GM23338 (cell line): ENCODE measurements at regions not wholly inside any gene's neighbourhood (a gene's known extent, or its start where the extent isn't known, plus 50 kb on each side); places are given as distances from the start of the nearest gene placed in this dataset.

Source experiments
- ATAC-seq: fragments of 200-7000 bp; cut with Tn5 transposase; 3 replicates; pipeline ENCODE4 v1.9.1; 2020
- DNase-seq: peaks from one replicate; pipeline ENCODE4 v3.0.0-alpha.2; 2015; ENCODE audit warnings: low spot score
- H2AFZ ChIP-seq: fragments of 200-600 bp; sonication (generic); 2 replicates; pipeline ENCODE4 v1.8.0; 2016; ENCODE audit warnings: antibody characterized with exemption, mild to moderate bottlenecking, moderate library complexity
- H3F3A ChIP-seq: fragments of 200-600 bp; sonication (generic); replicated peaks from 2 replicates; pipeline ENCODE4 v1.8.0; 2017; ENCODE audit warnings: antibody characterized with exemption, mixed run types, low read depth
- H3K27ac ChIP-seq: fragments of 200-600 bp; sonication (generic); 2 replicates; pipeline ENCODE4 v1.6.1; 2016; ENCODE audit warnings: low read depth
- H3K27me3 ChIP-seq: fragments of 200-600 bp; sonication (generic); 2 replicates; pipeline ENCODE4 v1.8.0; 2016; ENCODE audit warnings: mild to moderate bottlenecking, mixed run types, moderate library complexity; ENCODE audit not compliant: insufficient read depth
- H3K36me3 ChIP-seq: fragments of 200-600 bp; sonication (generic); 2 replicates; pipeline ENCODE4 v1.8.0; 2016; ENCODE audit warnings: mild to moderate bottlenecking; ENCODE audit not compliant: insufficient read depth
- H3K4me1 ChIP-seq: fragments of 200-600 bp; sonication (generic); 2 replicates; pipeline ENCODE4 v1.8.0; 2016; ENCODE audit warnings: mild to moderate bottlenecking, moderate library complexity; ENCODE audit not compliant: insufficient read depth
- H3K4me2 ChIP-seq: fragments of 200-600 bp; sonication (generic); 2 replicates; pipeline ENCODE4 v1.7.1; 2017; ENCODE audit warnings: mixed run types
- H3K4me3 ChIP-seq: fragments of 200-600 bp; sonication (generic); 2 replicates; pipeline ENCODE4 v1.6.1; 2016; ENCODE audit warnings: mixed run types
- H3K79me2 ChIP-seq: fragments of 200-600 bp; sonication (generic); replicated peaks from 2 replicates; pipeline ENCODE4 v1.8.0; 2017; ENCODE audit warnings: mild to moderate bottlenecking; ENCODE audit not compliant: insufficient read depth
- H3K9me2 ChIP-seq: fragments of 200-600 bp; sonication (generic); 2 replicates; pipeline ENCODE4 v1.8.0; 2017; ENCODE audit not compliant: insufficient read depth
- H4K20me1 ChIP-seq: fragments of 200-600 bp; sonication (generic); replicated peaks from 2 replicates; pipeline ENCODE4 v1.8.0; 2017; ENCODE audit warnings: mild to moderate bottlenecking; ENCODE audit not compliant: insufficient read depth
- H3K27ac Mint-ChIP-seq: 2 replicates; pipeline ENCODE4 v1.8.0; 2020; ENCODE audit warnings: inconsistent platforms, mild to moderate bottlenecking, moderate library complexity, mixed read lengths
- H3K27me3 Mint-ChIP-seq: 3 replicates; pipeline ENCODE4 v1.8.0; 2022; ENCODE audit warnings: low read depth, mild to moderate bottlenecking, moderate library complexity, mixed read lengths, inconsistent platforms; ENCODE audit not compliant: insufficient read depth, poor library complexity
- H3K36me3 Mint-ChIP-seq: 3 replicates; pipeline ENCODE4 v1.8.0; 2021; ENCODE audit warnings: low read depth, mild to moderate bottlenecking, inconsistent platforms, moderate library complexity, mixed read lengths
- H3K4me1 Mint-ChIP-seq: 3 replicates; pipeline ENCODE4 v1.8.0; 2020; ENCODE audit warnings: mild to moderate bottlenecking, inconsistent platforms, mixed read lengths
- H3K4me3 Mint-ChIP-seq: 3 replicates; pipeline ENCODE4 v1.8.0; 2021; ENCODE audit warnings: moderate library complexity, mild to moderate bottlenecking, inconsistent platforms, mixed read lengths
- H3K9me3 Mint-ChIP-seq: 3 replicates; pipeline ENCODE4 v1.8.0; 2020; ENCODE audit warnings: moderate library complexity, mild to moderate bottlenecking, inconsistent platforms, mixed read lengths
- CREB1 ChIP-seq: fragments of 250-450 bp; sonication (Bioruptor Pico); IDR thresholded peaks from 2 replicates; pipeline ENCODE4 v1.5.0; 2020; ENCODE audit warnings: low read depth, mild to moderate bottlenecking, moderate library complexity
- EZH2 ChIP-seq: fragments of 200-600 bp; sonication (generic); IDR thresholded peaks from one replicate; pipeline ENCODE4 v1.8.0; 2017; ENCODE audit warnings: antibody characterized with exemption, mild to moderate bottlenecking, low read depth; ENCODE audit not compliant: unreplicated experiment
- EZH2phosphoT487 ChIP-seq: fragments of 200-600 bp; sonication (generic); IDR thresholded peaks from one replicate; pipeline ENCODE4 v1.8.1; 2018; ENCODE audit warnings: antibody characterized with exemption; ENCODE audit not compliant: unreplicated experiment
- JUNB ChIP-seq: IDR thresholded peaks from one replicate; pipeline ENCODE4 v1.6.1; 2016; ENCODE audit warnings: antibody characterized with exemption; ENCODE audit not compliant: unreplicated experiment
- NANOG ChIP-seq: IDR thresholded peaks from 2 replicates; pipeline ENCODE4 v1.6.1; 2016; ENCODE audit warnings: antibody characterized with exemption, borderline replicate concordance
- POLR2AphosphoS5 ChIP-seq: IDR thresholded peaks from 2 replicates; pipeline ENCODE4 v1.6.1; 2016; ENCODE audit warnings: antibody characterized with exemption, low read depth
- STAT1 ChIP-seq: IDR thresholded peaks from one replicate; pipeline ENCODE4 v1.6.1; 2016; ENCODE audit warnings: antibody characterized with exemption; ENCODE audit not compliant: unreplicated experiment
- ZNF114 ChIP-seq: fragments of 250-450 bp; sonication (Bioruptor Pico); IDR thresholded peaks from 2 replicates; pipeline ENCODE4 v1.5.0; 2020; ENCODE audit warnings: mild to moderate bottlenecking, moderate library complexity
- ZNF331 ChIP-seq: fragments of 250-450 bp; sonication (Bioruptor Pico); IDR thresholded peaks from 2 replicates; pipeline ENCODE4 v1.5.0; 2020; ENCODE audit warnings: low read depth, mild to moderate bottlenecking, moderate library complexity
- TF ChIP-seq, protein P1 (sequence below): fragments of 250-450 bp; sonication (Bioruptor Pico); IDR thresholded peaks from 2 replicates; pipeline ENCODE4 v1.5.0; 2020; ENCODE audit warnings: mild to moderate bottlenecking, moderate library complexity
- TF ChIP-seq, protein P2 (sequence below): IDR thresholded peaks from one replicate; pipeline ENCODE4 v1.6.1; 2018; ENCODE audit warnings: antibody characterized with exemption; ENCODE audit not compliant: unreplicated experiment
- TF ChIP-seq, protein P3 (sequence below): IDR thresholded peaks from 2 replicates; pipeline ENCODE4 v1.6.1; 2016; ENCODE audit warnings: antibody characterized with exemption
- TF ChIP-seq, protein P4 (sequence below), 2 experiments: fragments of 200-600 bp in 1 of 2; sonication (generic) in 1 of 2; conservative IDR thresholded peaks; 2 replicates each; pipeline versions ENCODE4 v1.5.1 to v1.6.1; 2016 to 2017; ENCODE audit warnings: antibody characterized with exemption in 2 of 2, low read depth in 2 of 2, mild to moderate bottlenecking in 2 of 2, moderate library complexity in 1 of 2

DNA sequence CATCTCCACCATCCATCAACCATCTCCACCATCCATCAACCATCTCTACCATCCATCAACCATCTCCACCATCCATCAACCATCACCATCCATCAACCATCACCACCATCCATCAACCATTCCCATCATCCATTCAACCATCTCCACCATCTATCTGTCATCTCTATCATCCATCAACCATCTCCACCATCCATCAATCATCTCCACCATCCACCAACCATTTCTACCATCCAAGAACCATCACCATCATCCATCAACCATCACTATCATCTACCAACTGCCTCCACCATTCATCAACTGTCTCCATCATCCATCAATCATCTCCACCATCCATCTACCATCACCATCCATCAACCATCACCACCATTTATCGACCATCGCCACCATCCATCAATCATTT, 78.8 kb upstream of the CDH4 start:
- Mint-ChIP-seq H3K27me3 (peaks cover 5% of the 10 kb centered on the region), H3K36me3 (0 out of 3 replicates have a peak, but pooled peaks cover 5% of the 10 kb centered on the region), H3K4me1 (peaks cover 17% of the 10 kb centered on the region), H3K27ac (no peak overlapping the region), H3K9me3 (peaks cover 5% of the 10 kb centered on the region; the same call in 2 of the 3 replicates), H3K4me3 (no peak overlapping the region)
- DNase-seq (no peak), ATAC-seq (no peak)
- Histone ChIP-seq H3F3A (no peaks in the 10 kb centered on the region), H2AFZ (no peak overlapping the region), H3K36me3 (no peaks in the 10 kb centered on the region), H3K27me3 (0 out of 2 replicates have a peak, but pooled peaks cover 11% of the 10 kb centered on the region), H3K4me2 (no peak overlapping the region), H3K27ac (no peak overlapping the region), H3K79me2 (no peaks in the 10 kb centered on the region), H3K4me3 (no peak overlapping the region), H3K4me1 (no peaks in the 10 kb centered on the region), H3K9me2 (no peaks in the 10 kb centered on the region; the same call in 1 of the 2 replicates), H4K20me1 (no peaks in the 10 kb centered on the region)
- TF ChIP-seq, protein P1, sequence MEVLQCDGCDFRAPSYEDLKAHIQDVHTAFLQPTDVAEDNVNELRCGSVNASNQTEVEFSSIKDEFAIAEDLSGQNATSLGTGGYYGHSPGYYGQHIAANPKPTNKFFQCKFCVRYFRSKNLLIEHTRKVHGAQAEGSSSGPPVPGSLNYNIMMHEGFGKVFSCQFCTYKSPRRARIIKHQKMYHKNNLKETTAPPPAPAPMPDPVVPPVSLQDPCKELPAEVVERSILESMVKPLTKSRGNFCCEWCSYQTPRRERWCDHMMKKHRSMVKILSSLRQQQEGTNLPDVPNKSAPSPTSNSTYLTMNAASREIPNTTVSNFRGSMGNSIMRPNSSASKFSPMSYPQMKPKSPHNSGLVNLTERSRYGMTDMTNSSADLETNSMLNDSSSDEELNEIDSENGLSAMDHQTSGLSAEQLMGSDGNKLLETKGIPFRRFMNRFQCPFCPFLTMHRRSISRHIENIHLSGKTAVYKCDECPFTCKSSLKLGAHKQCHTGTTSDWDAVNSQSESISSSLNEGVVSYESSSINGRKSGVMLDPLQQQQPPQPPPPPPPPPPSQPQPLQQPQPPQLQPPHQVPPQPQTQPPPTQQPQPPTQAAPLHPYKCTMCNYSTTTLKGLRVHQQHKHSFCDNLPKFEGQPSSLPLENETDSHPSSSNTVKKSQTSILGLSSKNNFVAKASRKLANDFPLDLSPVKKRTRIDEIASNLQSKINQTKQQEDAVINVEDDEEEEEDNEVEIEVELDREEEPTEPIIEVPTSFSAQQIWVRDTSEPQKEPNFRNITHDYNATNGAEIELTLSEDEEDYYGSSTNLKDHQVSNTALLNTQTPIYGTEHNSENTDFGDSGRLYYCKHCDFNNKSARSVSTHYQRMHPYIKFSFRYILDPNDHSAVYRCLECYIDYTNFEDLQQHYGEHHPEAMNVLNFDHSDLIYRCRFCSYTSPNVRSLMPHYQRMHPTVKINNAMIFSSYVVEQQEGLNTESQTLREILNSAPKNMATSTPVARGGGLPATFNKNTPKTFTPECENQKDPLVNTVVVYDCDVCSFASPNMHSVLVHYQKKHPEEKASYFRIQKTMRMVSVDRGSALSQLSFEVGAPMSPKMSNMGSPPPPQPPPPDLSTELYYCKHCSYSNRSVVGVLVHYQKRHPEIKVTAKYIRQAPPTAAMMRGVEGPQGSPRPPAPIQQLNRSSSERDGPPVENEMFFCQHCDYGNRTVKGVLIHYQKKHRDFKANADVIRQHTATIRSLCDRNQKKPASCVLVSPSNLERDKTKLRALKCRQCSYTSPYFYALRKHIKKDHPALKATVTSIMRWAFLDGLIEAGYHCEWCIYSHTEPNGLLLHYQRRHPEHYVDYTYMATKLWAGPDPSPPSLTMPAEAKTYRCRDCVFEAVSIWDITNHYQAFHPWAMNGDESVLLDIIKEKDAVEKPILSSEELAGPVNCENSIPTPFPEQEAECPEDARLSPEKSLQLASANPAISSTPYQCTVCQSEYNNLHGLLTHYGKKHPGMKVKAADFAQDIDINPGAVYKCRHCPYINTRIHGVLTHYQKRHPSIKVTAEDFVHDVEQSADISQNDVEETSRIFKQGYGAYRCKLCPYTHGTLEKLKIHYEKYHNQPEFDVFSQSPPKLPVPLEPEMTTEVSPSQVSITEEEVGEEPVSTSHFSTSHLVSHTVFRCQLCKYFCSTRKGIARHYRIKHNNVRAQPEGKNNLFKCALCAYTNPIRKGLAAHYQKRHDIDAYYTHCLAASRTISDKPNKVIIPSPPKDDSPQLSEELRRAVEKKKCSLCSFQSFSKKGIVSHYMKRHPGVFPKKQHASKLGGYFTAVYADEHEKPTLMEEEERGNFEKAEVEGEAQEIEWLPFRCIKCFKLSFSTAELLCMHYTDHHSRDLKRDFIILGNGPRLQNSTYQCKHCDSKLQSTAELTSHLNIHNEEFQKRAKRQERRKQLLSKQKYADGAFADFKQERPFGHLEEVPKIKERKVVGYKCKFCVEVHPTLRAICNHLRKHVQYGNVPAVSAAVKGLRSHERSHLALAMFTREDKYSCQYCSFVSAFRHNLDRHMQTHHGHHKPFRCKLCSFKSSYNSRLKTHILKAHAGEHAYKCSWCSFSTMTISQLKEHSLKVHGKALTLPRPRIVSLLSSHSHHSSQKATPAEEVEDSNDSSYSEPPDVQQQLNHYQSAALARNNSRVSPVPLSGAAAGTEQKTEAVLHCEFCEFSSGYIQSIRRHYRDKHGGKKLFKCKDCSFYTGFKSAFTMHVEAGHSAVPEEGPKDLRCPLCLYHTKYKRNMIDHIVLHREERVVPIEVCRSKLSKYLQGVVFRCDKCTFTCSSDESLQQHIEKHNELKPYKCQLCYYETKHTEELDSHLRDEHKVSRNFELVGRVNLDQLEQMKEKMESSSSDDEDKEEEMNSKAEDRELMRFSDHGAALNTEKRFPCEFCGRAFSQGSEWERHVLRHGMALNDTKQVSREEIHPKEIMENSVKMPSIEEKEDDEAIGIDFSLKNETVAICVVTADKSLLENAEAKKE (CRISPR knock-in tag) = no peak
- TF ChIP-seq CREB1 (CRISPR knock-in tag) (no peak), JUNB (no peak), EZH2phosphoT487 (no peak), EZH2 (no peak), ZNF114 (CRISPR knock-in tag) (no peak), NANOG (no peak), ZNF331 (CRISPR knock-in tag) (no peak), STAT1 (no peak), POLR2AphosphoS5 (no peak)
- TF ChIP-seq, protein P2, sequence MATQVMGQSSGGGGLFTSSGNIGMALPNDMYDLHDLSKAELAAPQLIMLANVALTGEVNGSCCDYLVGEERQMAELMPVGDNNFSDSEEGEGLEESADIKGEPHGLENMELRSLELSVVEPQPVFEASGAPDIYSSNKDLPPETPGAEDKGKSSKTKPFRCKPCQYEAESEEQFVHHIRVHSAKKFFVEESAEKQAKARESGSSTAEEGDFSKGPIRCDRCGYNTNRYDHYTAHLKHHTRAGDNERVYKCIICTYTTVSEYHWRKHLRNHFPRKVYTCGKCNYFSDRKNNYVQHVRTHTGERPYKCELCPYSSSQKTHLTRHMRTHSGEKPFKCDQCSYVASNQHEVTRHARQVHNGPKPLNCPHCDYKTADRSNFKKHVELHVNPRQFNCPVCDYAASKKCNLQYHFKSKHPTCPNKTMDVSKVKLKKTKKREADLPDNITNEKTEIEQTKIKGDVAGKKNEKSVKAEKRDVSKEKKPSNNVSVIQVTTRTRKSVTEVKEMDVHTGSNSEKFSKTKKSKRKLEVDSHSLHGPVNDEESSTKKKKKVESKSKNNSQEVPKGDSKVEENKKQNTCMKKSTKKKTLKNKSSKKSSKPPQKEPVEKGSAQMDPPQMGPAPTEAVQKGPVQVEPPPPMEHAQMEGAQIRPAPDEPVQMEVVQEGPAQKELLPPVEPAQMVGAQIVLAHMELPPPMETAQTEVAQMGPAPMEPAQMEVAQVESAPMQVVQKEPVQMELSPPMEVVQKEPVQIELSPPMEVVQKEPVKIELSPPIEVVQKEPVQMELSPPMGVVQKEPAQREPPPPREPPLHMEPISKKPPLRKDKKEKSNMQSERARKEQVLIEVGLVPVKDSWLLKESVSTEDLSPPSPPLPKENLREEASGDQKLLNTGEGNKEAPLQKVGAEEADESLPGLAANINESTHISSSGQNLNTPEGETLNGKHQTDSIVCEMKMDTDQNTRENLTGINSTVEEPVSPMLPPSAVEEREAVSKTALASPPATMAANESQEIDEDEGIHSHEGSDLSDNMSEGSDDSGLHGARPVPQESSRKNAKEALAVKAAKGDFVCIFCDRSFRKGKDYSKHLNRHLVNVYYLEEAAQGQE = no peak
- TF ChIP-seq, protein P3, sequence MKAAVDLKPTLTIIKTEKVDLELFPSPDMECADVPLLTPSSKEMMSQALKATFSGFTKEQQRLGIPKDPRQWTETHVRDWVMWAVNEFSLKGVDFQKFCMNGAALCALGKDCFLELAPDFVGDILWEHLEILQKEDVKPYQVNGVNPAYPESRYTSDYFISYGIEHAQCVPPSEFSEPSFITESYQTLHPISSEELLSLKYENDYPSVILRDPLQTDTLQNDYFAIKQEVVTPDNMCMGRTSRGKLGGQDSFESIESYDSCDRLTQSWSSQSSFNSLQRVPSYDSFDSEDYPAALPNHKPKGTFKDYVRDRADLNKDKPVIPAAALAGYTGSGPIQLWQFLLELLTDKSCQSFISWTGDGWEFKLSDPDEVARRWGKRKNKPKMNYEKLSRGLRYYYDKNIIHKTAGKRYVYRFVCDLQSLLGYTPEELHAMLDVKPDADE = no peak
- TF ChIP-seq, protein P4, sequence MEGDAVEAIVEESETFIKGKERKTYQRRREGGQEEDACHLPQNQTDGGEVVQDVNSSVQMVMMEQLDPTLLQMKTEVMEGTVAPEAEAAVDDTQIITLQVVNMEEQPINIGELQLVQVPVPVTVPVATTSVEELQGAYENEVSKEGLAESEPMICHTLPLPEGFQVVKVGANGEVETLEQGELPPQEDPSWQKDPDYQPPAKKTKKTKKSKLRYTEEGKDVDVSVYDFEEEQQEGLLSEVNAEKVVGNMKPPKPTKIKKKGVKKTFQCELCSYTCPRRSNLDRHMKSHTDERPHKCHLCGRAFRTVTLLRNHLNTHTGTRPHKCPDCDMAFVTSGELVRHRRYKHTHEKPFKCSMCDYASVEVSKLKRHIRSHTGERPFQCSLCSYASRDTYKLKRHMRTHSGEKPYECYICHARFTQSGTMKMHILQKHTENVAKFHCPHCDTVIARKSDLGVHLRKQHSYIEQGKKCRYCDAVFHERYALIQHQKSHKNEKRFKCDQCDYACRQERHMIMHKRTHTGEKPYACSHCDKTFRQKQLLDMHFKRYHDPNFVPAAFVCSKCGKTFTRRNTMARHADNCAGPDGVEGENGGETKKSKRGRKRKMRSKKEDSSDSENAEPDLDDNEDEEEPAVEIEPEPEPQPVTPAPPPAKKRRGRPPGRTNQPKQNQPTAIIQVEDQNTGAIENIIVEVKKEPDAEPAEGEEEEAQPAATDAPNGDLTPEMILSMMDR (conservative IDR thresholded peaks at IDR 0.05; ENCODE audit: low read depth in 2 of 2) = no peak
